HT-29 (cell line): ENCODE measurements at regions not wholly inside any gene's neighbourhood (a gene's known extent, or its start where the extent isn't known, plus 50 kb on each side); places are given as distances from the start of the nearest gene placed in this dataset.
"Not testable (repeated sequence)": the region's sequence is repeated elsewhere in the genome, so short reads cannot be mapped to it uniquely, and the experiment has no call there.

Experiments used
- DNase-seq: peaks from one replicate; pipeline ENCODE4 v3.0.0-alpha.2; 2015; ENCODE audit warnings: low spot score

DNA sequence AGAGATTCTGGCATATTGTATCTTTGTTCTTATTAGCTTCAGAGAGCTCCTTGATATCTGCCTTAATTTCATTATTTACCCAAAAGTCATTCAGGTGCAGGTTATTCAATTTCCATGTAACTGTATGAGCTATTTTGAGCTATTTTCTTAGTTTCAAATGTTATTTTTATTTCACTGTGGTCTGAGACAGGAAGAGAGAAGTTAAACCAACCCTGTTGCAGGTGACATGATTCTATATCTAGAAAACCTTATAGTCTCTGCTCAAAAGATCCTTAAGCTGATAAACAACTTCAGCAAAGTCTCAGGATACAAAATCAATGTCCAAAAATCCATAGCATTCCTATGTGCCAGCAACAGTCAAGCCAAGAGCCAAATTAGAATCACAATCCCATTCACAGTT, 1644.0 kb upstream of the B3GALT2 start:
- no peak for DNase-seq

GRCh38 chr1:194829492-194829891, 1643.1 kb upstream of the B3GALT2 start:
- DNase-seq, result no peak

DNA sequence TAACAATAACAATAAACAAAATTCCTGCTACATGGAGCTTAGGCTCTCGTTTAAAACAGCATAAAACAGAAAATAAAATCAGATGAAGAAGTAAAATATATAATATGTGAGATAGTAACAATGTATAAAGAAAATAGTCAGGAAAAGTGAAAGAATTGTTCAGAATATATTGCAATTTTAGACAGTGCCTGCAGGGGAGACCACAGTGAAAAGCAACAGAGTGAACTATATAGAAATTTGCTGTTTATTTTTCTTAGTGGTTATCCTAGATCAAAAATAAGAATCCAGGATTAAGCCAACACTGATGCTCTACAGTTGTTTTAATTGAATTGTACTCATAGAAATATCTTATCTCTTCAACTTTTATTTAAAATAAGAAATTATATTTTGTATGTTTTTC, 1639.0 kb upstream of the B3GALT2 start:
- no peak for DNase-seq

DNA sequence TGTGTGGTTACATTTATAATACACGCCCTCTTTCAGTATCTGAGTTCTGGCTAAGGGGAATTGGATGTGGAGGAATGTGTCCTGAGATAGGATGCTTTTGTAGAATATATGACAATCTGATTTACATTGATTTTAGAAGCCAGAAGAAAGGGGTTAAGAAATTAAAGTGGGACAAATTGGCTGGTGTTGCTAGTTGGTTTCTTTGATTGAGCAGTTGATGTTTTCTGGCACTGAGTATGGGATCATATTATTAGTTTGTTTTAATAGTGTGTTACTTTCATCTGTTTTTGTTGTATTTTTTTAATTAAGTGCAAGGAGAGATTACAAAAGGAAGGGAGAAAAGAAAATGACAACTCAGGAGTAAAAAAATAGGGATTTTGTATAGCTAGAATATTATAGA, 1634.7 kb upstream of the B3GALT2 start:
- no peak for DNase-seq

- no peak for DNase-seq
Measured at GRCh38 chr1:194818674-194819073, 1632.3 kb upstream of the B3GALT2 start.

DNA sequence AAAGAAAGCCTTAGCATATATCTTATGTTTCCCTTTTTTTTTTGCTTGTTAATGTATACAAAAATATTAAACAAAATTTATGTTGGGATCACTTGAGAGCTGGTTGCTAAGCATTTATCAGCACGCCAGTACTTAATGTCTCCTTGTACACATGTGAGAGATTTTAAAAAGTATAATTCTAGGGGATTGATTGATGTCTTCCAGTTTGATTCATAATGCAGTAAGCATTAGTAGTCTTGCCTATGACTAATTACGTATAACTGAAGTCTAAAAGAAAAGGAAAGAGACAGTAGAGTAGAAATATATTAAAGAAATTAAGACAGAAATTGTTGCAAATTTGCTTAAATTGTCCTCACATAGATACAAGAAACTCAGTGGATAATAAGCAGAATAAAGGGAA, 1630.4 kb upstream of the B3GALT2 start:
- DNase-seq, result no peak

GRCh38 chr1:194813096-194813495, 1626.7 kb upstream of the B3GALT2 start:
- DNase-seq, result no peak

DNA sequence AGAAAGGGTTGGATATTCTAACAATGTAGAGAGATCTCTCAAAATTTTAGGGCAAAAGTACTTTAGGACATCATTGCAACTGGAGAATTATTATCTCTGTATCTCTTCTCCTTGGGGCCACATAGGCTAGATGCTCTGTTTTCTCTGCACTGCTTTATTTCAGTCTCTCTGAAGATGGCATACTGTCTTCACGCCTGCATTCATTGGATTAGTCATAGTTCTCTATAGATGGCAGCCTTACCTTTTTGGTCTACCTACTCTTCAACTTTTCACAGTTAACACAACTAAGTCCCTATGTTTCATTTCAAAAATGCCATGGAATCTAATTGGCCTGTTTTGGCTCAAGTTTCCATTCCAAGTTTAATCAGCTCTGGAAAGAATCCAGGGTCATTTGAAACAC, 1623.3 kb upstream of the B3GALT2 start:
- no peak for DNase-seq

DNA sequence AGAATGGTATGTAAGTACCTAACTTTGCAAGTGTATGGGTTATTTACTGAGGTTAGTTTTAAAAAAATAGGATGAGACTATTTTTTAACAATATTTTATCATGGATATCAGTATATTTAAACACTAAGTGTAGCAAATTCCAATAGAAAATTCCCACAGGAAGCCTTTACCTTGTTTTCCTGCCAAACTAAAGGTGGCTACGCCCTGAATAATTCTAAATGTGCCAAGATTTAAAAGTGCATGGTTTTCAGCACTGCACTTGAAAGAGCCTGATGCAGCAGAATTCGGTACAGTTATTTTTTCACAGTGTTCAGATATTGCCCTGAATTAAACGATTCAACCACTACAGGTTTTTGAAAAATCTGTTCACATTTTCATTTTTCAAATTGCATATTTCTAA, 1622.8 kb upstream of the B3GALT2 start:
- DNase-seq, result no peak

GRCh38 chr1:194807530-194808220, 1621.3 kb upstream of the B3GALT2 start:
- no peak for DNase-seq

- DNase-seq, result no peak
Measured at GRCh38 chr1:194802572-194802971, 1616.2 kb upstream of the B3GALT2 start.

DNA sequence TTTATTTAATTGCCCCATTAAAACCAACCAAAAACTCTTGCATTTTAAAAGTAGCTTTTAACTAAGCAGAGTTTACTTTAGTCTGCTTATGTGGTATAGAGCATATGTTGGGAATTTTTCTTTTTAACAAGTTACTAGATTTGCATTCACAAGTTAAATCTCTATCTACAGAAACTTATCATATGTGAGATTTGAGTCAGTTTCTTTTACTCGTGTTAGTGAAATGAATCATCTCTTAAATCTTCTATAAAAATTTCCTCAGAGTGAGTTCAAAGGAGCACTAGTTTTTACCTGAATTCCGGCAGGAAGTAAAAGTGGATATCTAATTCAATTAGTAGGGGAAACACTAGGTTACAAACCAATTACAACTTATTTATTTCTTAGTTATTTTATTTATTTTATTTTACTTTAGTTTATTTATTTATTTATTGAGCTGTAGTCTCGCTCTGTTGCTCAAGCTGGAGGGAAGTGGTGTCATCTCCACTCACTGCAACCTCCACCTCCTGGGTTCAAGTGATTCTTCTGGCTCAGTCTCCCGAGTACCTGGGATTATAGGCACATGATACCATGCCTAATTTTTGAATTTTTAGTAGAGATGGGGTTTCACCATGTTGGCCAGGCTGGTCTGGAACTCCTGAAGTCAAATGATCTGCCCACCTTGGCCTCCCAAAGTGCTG, 1609.6 kb upstream of the B3GALT2 start:
- DNase-seq, result no peak

DNA sequence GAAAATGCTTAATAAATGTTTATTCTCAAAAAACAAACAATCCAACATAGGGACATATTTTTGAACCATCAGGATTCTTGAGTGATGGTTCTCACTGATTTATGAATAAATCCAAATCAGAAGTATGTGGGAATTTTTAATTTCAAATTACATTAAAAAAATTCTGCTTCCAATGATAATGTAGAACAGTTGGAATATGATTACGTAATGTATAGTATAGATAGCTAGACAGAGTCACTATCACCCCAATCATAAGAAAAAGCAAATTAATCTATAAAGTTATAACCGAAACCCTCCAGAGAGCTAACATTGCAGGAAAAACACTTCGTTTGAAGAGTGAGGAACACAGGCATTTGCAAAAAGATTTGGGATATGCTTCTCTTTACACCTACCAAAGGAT, 1600.6 kb upstream of the B3GALT2 start:
- DNase-seq, result no peak

GRCh38 chr1:194786027-194786426, 1599.6 kb upstream of the B3GALT2 start:
- no peak for DNase-seq

DNA sequence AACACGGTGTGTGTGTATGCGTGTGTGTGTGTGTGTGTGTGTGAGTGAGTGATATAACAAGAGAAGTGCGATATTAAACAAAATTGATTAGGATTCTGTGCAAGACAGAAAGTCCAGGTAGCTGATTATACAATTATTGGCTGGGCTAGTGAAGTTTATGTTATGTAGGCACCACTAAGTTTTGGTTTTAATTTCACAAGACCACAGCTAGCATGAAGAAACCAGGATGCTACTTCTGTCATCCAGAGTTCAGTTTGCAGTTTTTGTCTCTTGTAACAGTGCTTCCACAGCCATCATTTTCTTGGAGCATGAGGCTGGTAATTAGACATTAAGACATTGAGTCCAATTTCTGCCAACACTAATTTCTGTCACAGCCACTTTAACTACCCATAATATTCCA, 1590.2 kb upstream of the B3GALT2 start:
- DNase-seq, result no peak

GRCh38 chr1:194774535-194774934, 1588.1 kb upstream of the B3GALT2 start:
- no peak for DNase-seq

DNA sequence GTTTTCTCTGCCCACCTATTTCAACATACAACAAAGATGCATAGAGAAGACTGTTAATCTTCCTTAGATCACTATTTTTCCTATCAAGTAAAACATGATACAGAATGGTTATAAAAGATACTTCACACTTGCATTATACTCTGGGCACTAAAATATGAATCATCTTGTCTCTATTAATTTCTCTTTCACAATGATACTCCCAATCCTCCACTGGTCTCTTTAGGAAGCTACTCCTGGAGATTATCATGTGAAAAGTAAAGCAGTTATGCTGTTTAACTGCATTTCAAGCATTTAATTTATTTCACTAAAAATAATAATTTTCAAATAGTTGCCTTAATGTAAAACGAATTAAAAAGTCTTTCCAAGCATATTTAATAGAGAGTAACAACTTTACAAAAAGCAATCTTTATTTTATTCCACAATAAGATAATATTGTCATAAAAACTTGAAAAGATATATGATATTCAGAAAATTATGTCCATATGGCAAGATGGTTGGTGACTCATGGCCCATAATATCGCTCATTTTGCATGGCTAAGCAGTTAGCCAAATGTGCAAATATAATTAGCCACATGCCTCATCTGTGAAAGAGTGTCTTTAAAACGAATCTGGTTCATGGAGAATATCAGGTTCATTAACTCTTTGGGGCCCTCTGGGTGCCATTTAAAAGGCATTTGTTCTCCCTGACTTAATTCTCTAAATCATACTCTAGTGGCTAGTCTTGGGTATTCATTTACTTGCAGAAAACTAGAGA, 1569.0 kb upstream of the B3GALT2 start:
- DNase-seq, result no peak

DNA sequence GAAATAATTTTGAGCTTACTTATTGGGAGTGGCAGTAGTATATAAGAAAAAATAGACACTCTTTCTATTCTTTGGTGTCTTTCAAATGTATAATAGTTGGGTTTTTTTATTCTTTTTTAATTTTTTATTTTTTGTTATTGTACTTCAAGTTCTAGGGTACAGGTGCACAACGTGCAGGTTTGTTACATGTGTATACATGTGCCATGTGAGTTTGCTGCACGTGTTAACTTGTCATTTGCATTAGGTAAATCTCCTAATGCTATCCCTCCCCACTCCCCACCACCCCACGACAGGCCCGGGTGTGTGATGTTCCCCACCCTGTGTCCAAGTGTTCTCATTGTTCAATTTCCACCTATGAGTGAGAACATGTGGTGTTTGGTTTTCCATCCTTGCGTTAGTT, 1552.4 kb upstream of the B3GALT2 start:
- DNase-seq, result not testable (repeated sequence)

DNA sequence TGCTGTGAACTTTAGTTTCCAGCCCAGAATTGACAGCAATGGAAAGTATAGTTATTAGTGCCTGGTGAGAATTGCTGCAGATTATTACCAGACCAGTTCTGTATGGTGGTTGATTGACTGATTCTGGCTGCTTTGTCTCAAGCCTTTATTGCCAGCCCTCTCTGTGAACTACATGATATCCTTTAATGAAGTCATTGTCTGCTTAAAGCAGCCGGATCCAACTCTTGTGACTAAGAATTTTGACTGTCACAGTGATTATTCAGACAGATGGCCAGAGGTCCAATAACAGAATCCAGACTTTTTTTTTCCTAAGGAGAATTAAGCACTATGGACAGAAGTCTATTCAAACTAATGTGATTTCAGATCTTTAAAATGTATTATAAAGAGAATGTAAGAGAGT, 1548.6 kb upstream of the B3GALT2 start:
- DNase-seq, result no peak

DNA sequence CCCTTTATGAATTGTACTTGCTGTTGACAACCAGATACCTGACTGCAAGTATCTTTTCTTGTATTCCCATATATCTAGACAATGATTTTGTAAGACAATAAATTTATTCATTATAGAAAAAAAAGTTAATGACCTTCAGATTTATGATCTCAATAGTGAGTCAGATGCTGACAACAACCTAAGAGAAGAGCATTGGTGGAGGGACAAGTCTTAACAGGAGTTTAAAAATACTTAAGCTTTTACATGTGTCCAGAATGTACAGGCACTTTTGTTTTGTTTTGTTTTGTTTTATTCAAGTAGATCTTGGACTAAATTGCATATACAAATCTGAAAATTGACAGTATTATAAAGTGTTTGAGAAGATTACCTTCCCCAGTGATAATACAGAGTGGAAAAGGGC, 1544.6 kb upstream of the B3GALT2 start:
- DNase-seq, result no peak

- DNase-seq, result no peak
Measured at GRCh38 chr1:194730304-194730703, 1543.9 kb upstream of the B3GALT2 start.

DNA sequence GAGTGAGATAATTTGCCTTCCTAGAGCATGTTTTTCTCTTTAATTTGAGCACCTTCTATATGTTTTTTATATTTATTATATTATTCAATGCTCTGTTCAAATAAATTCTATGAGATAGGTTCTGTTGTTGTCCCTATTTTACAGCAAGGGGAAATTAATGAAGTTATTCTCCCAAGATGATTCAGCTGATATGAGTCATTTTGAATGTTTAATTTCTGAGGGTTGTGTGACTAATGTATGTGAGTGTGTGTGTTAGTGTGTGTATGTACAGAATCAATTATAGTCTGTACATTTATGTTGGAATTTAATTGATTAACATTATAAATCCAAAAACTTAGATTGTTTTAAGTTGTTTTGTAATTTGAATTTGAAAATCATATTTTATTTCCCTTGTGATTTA, 1536.7 kb upstream of the B3GALT2 start:
- DNase-seq, result no peak

DNA sequence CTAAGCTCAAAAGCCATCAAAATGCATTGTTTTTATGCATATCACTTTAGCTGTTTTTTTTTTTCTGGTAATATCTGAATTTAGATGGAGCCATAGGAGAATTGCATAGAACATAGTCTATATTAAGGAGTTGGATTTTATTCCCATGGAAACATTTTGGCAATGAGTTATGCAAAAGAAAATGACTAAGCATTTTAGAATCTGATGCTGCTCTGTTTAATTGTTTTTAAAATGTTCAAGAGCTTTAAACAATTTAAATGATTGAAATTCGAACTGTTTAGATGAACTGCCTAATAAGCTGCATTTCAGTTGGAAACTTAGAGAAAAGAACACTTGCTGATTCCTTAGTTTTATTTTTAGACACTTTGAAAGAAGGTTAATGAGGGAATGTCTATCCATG, 1531.5 kb upstream of the B3GALT2 start:
- no peak for DNase-seq
